HG03064 (cell line): ENCODE measurements at regions not wholly inside any gene's neighbourhood (a gene's known extent, or its start where the extent isn't known, plus 50 kb on each side); places are given as distances from the start of the nearest gene placed in this dataset.

Source experiments
- ATAC-seq: cut with Tn5 transposase; IDR thresholded peaks from one replicate; pipeline ENCODE4 v1.9.1; 2021; ENCODE audit warnings: low read depth; ENCODE audit not compliant: unreplicated experiment

- ATAC-seq, result no peak
Observed at GRCh38 chr2:5985536-5986385, 293.6 kb downstream of the SOX11 start.

GRCh38 chr2:5986801-5987787 lies 294.9 kb downstream of the SOX11 start:
- ATAC-seq, result no peak

GRCh38 chr2:5988120-5988519 lies 295.9 kb downstream of the SOX11 start:
- no peak for ATAC-seq

- ATAC-seq, result no peak
Observed at GRCh38 chr2:5990086-5990485, 297.9 kb downstream of the SOX11 start.

GRCh38 chr2:5991305-5991968 lies 299.3 kb downstream of the SOX11 start:
- no peak for ATAC-seq

- no peak for ATAC-seq
Observed at GRCh38 chr2:5995832-5996231, 303.6 kb downstream of the SOX11 start.

- ATAC-seq, result no peak
Observed at GRCh38 chr2:6008186-6008585, 316.0 kb downstream of the SOX11 start.

- ATAC-seq, result no peak
Observed at GRCh38 chr2:6008726-6009125, 316.5 kb downstream of the SOX11 start.

- ATAC-seq, result no peak
Observed at GRCh38 chr2:6010163-6010562, 318.0 kb downstream of the SOX11 start.

GRCh38 chr2:6011921-6012320 lies 319.7 kb downstream of the SOX11 start:
- no peak for ATAC-seq

GRCh38 chr2:6017736-6018286 lies 325.6 kb downstream of the SOX11 start:
- ATAC-seq, result no peak

- no peak for ATAC-seq
Observed at GRCh38 chr2:6024229-6024628, 332.0 kb downstream of the SOX11 start.

GRCh38 chr2:6024784-6025183 lies 332.6 kb downstream of the SOX11 start:
- ATAC-seq, result no peak

- ATAC-seq, result no peak
Observed at GRCh38 chr2:6025391-6025790, 333.2 kb downstream of the SOX11 start.

- ATAC-seq, result no peak
Observed at GRCh38 chr2:6027066-6027465, 334.9 kb downstream of the SOX11 start.

GRCh38 chr2:6031200-6031867 lies 339.1 kb downstream of the SOX11 start:
- ATAC-seq, result no peak

- no peak for ATAC-seq
Observed at GRCh38 chr2:6036211-6036610, 344.0 kb downstream of the SOX11 start.

GRCh38 chr2:6043238-6043637 lies 351.1 kb downstream of the SOX11 start:
- ATAC-seq, result no peak

- ATAC-seq, result no peak
Observed at GRCh38 chr2:6052649-6053048, 360.5 kb downstream of the SOX11 start.

- ATAC-seq, result no peak
Observed at GRCh38 chr2:6053743-6054142, 361.6 kb downstream of the SOX11 start.
